HG03575 (cell line): ENCODE measurements at regions not wholly inside any gene's neighbourhood (a gene's known extent, or its start where the extent isn't known, plus 50 kb on each side); places are given as distances from the start of the nearest gene placed in this dataset.

Experiments used
- ATAC-seq: cut with Tn5 transposase; IDR thresholded peaks from one replicate; pipeline ENCODE4 v1.9.1; 2021; ENCODE audit not compliant: unreplicated experiment, insufficient number of reproducible peaks, low FRiP score; ENCODE audit errors: extremely low read depth

- no peak for ATAC-seq
Observed at GRCh38 chr1:59220356-59220755, 76.5 kb upstream of the FGGY start.

- ATAC-seq = no peak
Observed at GRCh38 chr1:59223198-59223597, 73.7 kb upstream of the FGGY start.

- no peak for ATAC-seq
Observed at GRCh38 chr1:59223989-59224634, 72.8 kb upstream of the FGGY start.

GRCh38 chr1:59225594-59226316, 71.1 kb upstream of the FGGY start:
- no peak for ATAC-seq

GRCh38 chr1:59229138-59229537, 67.8 kb upstream of the FGGY start:
- no peak for ATAC-seq

- ATAC-seq = no peak
Observed at GRCh38 chr1:59230622-59231021, 66.3 kb upstream of the FGGY start.

GRCh38 chr1:59232216-59232615, 64.7 kb upstream of the FGGY start:
- ATAC-seq = no peak

- ATAC-seq = no peak
Observed at GRCh38 chr1:59233444-59233843, 63.5 kb upstream of the FGGY start.

- no peak for ATAC-seq
Observed at GRCh38 chr1:59236721-59237545, 60.0 kb upstream of the FGGY start.

- no peak for ATAC-seq
Observed at GRCh38 chr1:59237900-59238299, 59.0 kb upstream of the FGGY start.

- no peak for ATAC-seq
Observed at GRCh38 chr1:59238333-59238934, 58.5 kb upstream of the FGGY start.

- ATAC-seq = no peak
Observed at GRCh38 chr1:59238993-59239392, 57.9 kb upstream of the FGGY start.

GRCh38 chr1:59241909-59242308, 55.0 kb upstream of the FGGY start:
- ATAC-seq = no peak

GRCh38 chr1:59242370-59242769, 54.5 kb upstream of the FGGY start:
- ATAC-seq = no peak

- ATAC-seq = no peak
Observed at GRCh38 chr1:59243550-59243949, 53.3 kb upstream of the FGGY start.

GRCh38 chr1:59243978-59244377, 52.9 kb upstream of the FGGY start:
- no peak for ATAC-seq

GRCh38 chr1:59244891-59245290, 52.0 kb upstream of the FGGY start:
- no peak for ATAC-seq
